ENCODE measurements at regions not wholly inside any gene's neighbourhood (a gene's known extent, or its start where the extent isn't known, plus 50 kb on each side); places are given as distances from the start of the nearest gene placed in this dataset.

- Histone ChIP-seq H3K27me3 (no peaks in the 10 kb centered on the region), H3K36me3 (no peaks in the 10 kb centered on the region), H3K4me3 (no peak overlapping the region), H3K4me1 (ENCODE audit: low read depth) (no peaks in the 10 kb centered on the region), H3K9me3 (ENCODE audit: low read depth) (no peaks in the 10 kb centered on the region), H3K27ac (no peak overlapping the region)
- no peak for TF ChIP-seq CTCF (IDR thresholded peaks at IDR 0.05; ENCODE audit: low read depth, low read length)
- no peak for DNase-seq (ENCODE audit: low read depth in 1 of 2, low spot score in 1 of 2)
These were observed 267.4 kb upstream of the CCDC179 start for GRCh38 chr11:23127706-23128105.

- no peaks in the 10 kb centered on the region for H3K9me3 ChIP-seq (ENCODE audit: low read depth)
- no peak overlapping the region for H3K4me3 ChIP-seq
- no peak for DNase-seq (ENCODE audit: low read depth in 1 of 2, low spot score in 1 of 2)
- no peak overlapping the region for H3K27ac ChIP-seq
- no peaks in the 10 kb centered on the region for H3K4me1 ChIP-seq (ENCODE audit: low read depth)
- H3K36me3 ChIP-seq: no peaks in the 10 kb centered on the region
- H3K27me3 ChIP-seq: no peaks in the 10 kb centered on the region
- TF ChIP-seq CTCF (IDR thresholded peaks at IDR 0.05; ENCODE audit: low read depth, low read length): no peak
These were observed 274.4 kb upstream of the CCDC179 start for GRCh38 chr11:23134627-23135026.

GRCh38 chr11:23138761-23139160 lies 278.5 kb upstream of the CCDC179 start:
- Histone ChIP-seq H3K27ac (no peak overlapping the region), H3K27me3 (no peaks in the 10 kb centered on the region), H3K9me3 (ENCODE audit: low read depth) (no peaks in the 10 kb centered on the region), H3K4me3 (no peak overlapping the region), H3K4me1 (ENCODE audit: low read depth) (no peaks in the 10 kb centered on the region), H3K36me3 (no peaks in the 10 kb centered on the region)
- TF ChIP-seq CTCF (IDR thresholded peaks at IDR 0.05; ENCODE audit: low read depth, low read length): no peak
- DNase-seq (ENCODE audit: low read depth in 1 of 2, low spot score in 1 of 2): no peak

GRCh38 chr11:23143022-23143421 lies 282.7 kb upstream of the CCDC179 start:
- Histone ChIP-seq H3K27me3 (no peaks in the 10 kb centered on the region), H3K36me3 (no peaks in the 10 kb centered on the region), H3K27ac (no peak overlapping the region), H3K4me1 (ENCODE audit: low read depth) (no peaks in the 10 kb centered on the region), H3K4me3 (no peak overlapping the region), H3K9me3 (ENCODE audit: low read depth) (no peaks in the 10 kb centered on the region)
- TF ChIP-seq CTCF (IDR thresholded peaks at IDR 0.05; ENCODE audit: low read depth, low read length): no peak
- no peak for DNase-seq (ENCODE audit: low read depth in 1 of 2, low spot score in 1 of 2)

GRCh38 chr11:23151819-23152218 lies 291.5 kb upstream of the CCDC179 start:
- TF ChIP-seq CTCF (IDR thresholded peaks at IDR 0.05; ENCODE audit: low read depth, low read length): no peak
- H3K27me3 ChIP-seq: no peaks in the 10 kb centered on the region
- H3K27ac ChIP-seq: no peak overlapping the region
- no peak overlapping the region for H3K4me3 ChIP-seq
- no peaks in the 10 kb centered on the region for H3K4me1 ChIP-seq (ENCODE audit: low read depth)
- H3K9me3 ChIP-seq (ENCODE audit: low read depth): no peaks in the 10 kb centered on the region
- no peaks in the 10 kb centered on the region for H3K36me3 ChIP-seq
- DNase-seq (ENCODE audit: low read depth in 1 of 2, low spot score in 1 of 2): no peak

- Histone ChIP-seq H3K36me3 (no peaks in the 10 kb centered on the region), H3K4me1 (ENCODE audit: low read depth) (no peaks in the 10 kb centered on the region), H3K9me3 (ENCODE audit: low read depth) (no peaks in the 10 kb centered on the region), H3K27me3 (no peaks in the 10 kb centered on the region), H3K27ac (no peak overlapping the region), H3K4me3 (no peak overlapping the region)
- no peak for DNase-seq (ENCODE audit: low read depth in 1 of 2, low spot score in 1 of 2)
- TF ChIP-seq CTCF (IDR thresholded peaks at IDR 0.05; ENCODE audit: low read depth, low read length): no peak
These were observed 295.2 kb upstream of the CCDC179 start for GRCh38 chr11:23155503-23155902.

Data from cardiac muscle cell (in vitro differentiated cells and primary cell).